Panc1 (cell line): ENCODE measurements at regions not wholly inside any gene's neighbourhood (a gene's known extent, or its start where the extent isn't known, plus 50 kb on each side); places are given as distances from the start of the nearest gene placed in this dataset.

Experiments used
- ATAC-seq: fragments of 200-7000 bp; cut with Tn5 transposase; 2 replicates; pipeline ENCODE4 v1.9.1; 2020; ENCODE audit warnings: mild to moderate bottlenecking, moderate library complexity
- BruUV-seq: library from RNA; stranded (reverse); fragments of 400-500 nt; replicated peaks from 2 replicates; lab custom pipeline; 2021; lab: Mats Ljungman, UMichigan
- CTCF ChIA-PET: fragments of 300-600 bp; sonication (Branson Sonifier 250); formaldehyde crosslinking; loops from one replicate; lab custom pipeline; 2022; ENCODE audit warnings: antibody characterized with exemption; lab: Charles Lee
- POLR2A ChIA-PET: fragments of 300-600 bp; sonication (Branson Sonifier 250); formaldehyde crosslinking; loops from one replicate; lab custom pipeline; 2022; ENCODE audit warnings: antibody characterized with exemption; lab: Charles Lee
- DNase-seq: peaks from one replicate; pipeline ENCODE4 v3.0.0-alpha.2; 2010; ENCODE audit warnings: low read depth, low spot score
- H3K27ac ChIP-seq: 2 replicates; pipeline ENCODE4 v1.5.1; 2011; ENCODE audit warnings: mild to moderate bottlenecking, low read length, inconsistent platforms
- H3K27me3 ChIP-seq: fragments of 200-500 bp; sonication (Bioruptor generic); 2 replicates; pipeline ENCODE4 v1.6.0; 2014; ENCODE audit warnings: low read length, inconsistent platforms; ENCODE audit not compliant: control insufficient read depth, insufficient read depth
- H3K36me3 ChIP-seq: fragments of 200-500 bp; sonication (Bioruptor generic); 2 replicates; pipeline ENCODE4 v1.5.1; 2014; ENCODE audit warnings: inconsistent platforms, mild to moderate bottlenecking, low read length, moderate library complexity; ENCODE audit not compliant: control insufficient read depth, insufficient read depth
- H3K4me1 ChIP-seq: 2 replicates; pipeline ENCODE4 v1.5.1; 2011; ENCODE audit warnings: inconsistent platforms, mild to moderate bottlenecking, low read length, moderate library complexity; ENCODE audit not compliant: control insufficient read depth, insufficient read depth
- H3K4me3 ChIP-seq, 2 experiments: 2 replicates each; pipeline ENCODE4 v1.5.1; 2011 to 2012; ENCODE audit warnings: low read depth in 2 of 2, low read length in 2 of 2, mild to moderate bottlenecking in 2 of 2, inconsistent platforms in 1 of 2, moderate library complexity in 1 of 2
- H3K9me3 ChIP-seq: fragments of 200-500 bp; sonication (Bioruptor generic); 2 replicates; pipeline ENCODE4 v1.5.1; 2014; ENCODE audit warnings: low read depth, mild to moderate bottlenecking, inconsistent platforms, low read length, moderate library complexity; ENCODE audit not compliant: control insufficient read depth, insufficient read depth
- POLR2AphosphoS5 ChIP-seq: IDR thresholded peaks from 2 replicates; pipeline ENCODE4 v1.6.1; 2012; ENCODE audit warnings: mild to moderate bottlenecking, low read depth, low read length, moderate library complexity
- REST ChIP-seq, 2 experiments: IDR thresholded peaks; 2 replicates each; pipeline ENCODE4 v1.6.1; 2011 to 2012; ENCODE audit warnings: low read depth in 2 of 2, control low read depth in 1 of 2, low read length in 1 of 2, mild to moderate bottlenecking in 1 of 2, moderate library complexity in 1 of 2; ENCODE audit not compliant: insufficient read depth in 1 of 2
- SIN3A ChIP-seq: IDR thresholded peaks from 2 replicates; pipeline ENCODE4 v1.6.1; 2012; ENCODE audit warnings: low read depth, mild to moderate bottlenecking, low read length, moderate library complexity, borderline replicate concordance; ENCODE audit not compliant: insufficient read depth
- TCF7L2 ChIP-seq: IDR thresholded peaks from 2 replicates; pipeline ENCODE4 v1.6.1; 2011; ENCODE audit warnings: mild to moderate bottlenecking, low read depth, low read length, inconsistent platforms
- in situ Hi-C: cut with HindIII; loops from 2 replicates; pipeline ENCODE4 v1.10.0; 2016; ENCODE audit warnings: low sequenced_read_pairs, low pct_unique_long_range_greater_than_20kb
- intact Hi-C: fragments of 100-400 bp; cut with micrococcal nuclease; formaldehyde crosslinking; loops from one replicate; pipeline ENCODE4 v1.10.0; 2022; ENCODE audit not compliant: unreplicated experiment
- TF ChIP-seq, protein P1 (sequence below): fragments of 450-650 bp; IDR thresholded peaks from 2 replicates; pipeline ENCODE4 v1.5.1; 2017; ENCODE audit warnings: mild to moderate bottlenecking

DNA sequence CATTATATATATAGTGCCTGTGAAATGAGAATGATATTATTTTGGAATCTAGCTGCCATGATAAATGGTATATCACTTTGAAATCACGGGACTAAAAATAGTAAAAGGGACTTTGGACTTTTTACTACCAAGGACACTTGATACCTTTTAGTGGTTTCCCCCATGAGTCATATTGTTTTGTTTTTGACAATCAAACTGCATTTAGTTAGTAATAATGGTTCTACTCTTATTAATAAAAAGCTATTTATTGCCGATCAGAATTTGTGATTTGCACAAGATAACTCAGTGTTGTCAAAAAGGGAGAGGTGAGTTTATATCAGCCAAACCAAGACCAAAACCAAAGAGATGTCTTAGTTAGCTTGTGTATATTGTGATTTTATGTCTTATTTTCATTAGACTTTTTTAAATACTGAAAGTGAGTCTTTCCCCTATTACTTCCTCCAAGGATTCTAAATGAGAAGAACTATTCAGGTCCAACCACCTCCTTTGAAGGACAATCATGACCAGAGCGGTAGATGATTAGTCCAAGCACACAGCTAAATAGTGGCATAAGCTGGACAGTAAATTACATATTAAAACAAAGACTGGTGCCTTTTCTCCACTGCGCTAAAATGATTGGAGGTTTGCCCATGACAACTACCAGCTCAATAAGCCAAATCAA is 281.7 kb upstream of the ESRRG start:
- no peak for TF ChIP-seq TCF7L2
- no peak for TF ChIP-seq REST (IDR thresholded peaks at IDR 0.05; ENCODE audit: insufficient read depth in 1 of 2, low read depth in 2 of 2, low read length in 1 of 2)
- TF ChIP-seq SIN3A = no peak
- TF ChIP-seq, protein P1, sequence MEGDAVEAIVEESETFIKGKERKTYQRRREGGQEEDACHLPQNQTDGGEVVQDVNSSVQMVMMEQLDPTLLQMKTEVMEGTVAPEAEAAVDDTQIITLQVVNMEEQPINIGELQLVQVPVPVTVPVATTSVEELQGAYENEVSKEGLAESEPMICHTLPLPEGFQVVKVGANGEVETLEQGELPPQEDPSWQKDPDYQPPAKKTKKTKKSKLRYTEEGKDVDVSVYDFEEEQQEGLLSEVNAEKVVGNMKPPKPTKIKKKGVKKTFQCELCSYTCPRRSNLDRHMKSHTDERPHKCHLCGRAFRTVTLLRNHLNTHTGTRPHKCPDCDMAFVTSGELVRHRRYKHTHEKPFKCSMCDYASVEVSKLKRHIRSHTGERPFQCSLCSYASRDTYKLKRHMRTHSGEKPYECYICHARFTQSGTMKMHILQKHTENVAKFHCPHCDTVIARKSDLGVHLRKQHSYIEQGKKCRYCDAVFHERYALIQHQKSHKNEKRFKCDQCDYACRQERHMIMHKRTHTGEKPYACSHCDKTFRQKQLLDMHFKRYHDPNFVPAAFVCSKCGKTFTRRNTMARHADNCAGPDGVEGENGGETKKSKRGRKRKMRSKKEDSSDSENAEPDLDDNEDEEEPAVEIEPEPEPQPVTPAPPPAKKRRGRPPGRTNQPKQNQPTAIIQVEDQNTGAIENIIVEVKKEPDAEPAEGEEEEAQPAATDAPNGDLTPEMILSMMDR = no peak
- TF ChIP-seq POLR2AphosphoS5 = no peak
- Histone ChIP-seq H3K27me3 (no peaks in the 10 kb centered on the region), H3K36me3 (no peaks in the 10 kb centered on the region), H3K4me3 (no peak overlapping the region), H3K9me3 (no peaks in the 10 kb centered on the region), H3K27ac (no peak overlapping the region), H3K4me1 (no peaks in the 10 kb centered on the region)
- in situ Hi-C loops = no loop called here
- ATAC-seq (no peak), DNase-seq (no peak)
- POLR2A ChIA-PET = no interaction called here
- CTCF ChIA-PET = no interaction called here
- no TSS peak for BruUV-seq
- intact Hi-C loops = no loop called here

GRCh38 chr1:217003355-217003754 is 280.1 kb upstream of the ESRRG start:
- H3K36me3 ChIP-seq = no peaks in the 10 kb centered on the region
- TF ChIP-seq REST (IDR thresholded peaks at IDR 0.05; ENCODE audit: insufficient read depth in 1 of 2, low read depth in 2 of 2, low read length in 1 of 2) (no peak), TCF7L2 (no peak), POLR2AphosphoS5 (no peak)
- DNase-seq = no peak
- no peaks in the 10 kb centered on the region for H3K4me1 ChIP-seq
- H3K27ac ChIP-seq = no peak overlapping the region
- in situ Hi-C loops = no loop called here
- ATAC-seq = no peak
- no peaks in the 10 kb centered on the region for H3K9me3 ChIP-seq
- no peaks in the 10 kb centered on the region for H3K27me3 ChIP-seq
- H3K4me3 ChIP-seq = no peak overlapping the region
- ChIA-PET POLR2A (no interaction called here), CTCF (no interaction called here)
- BruUV-seq = no TSS peak
- intact Hi-C loops = no loop called here
